A204.1 (cell line): ENCODE measurements at regions not wholly inside any gene's neighbourhood (a gene's known extent, or its start where the extent isn't known, plus 50 kb on each side); places are given as distances from the start of the nearest gene placed in this dataset.
"Not testable (repeated sequence)": the region's sequence is repeated elsewhere in the genome, so short reads cannot be mapped to it uniquely, and the experiment has no call there.

ENCODE experiments used
- FAIRE-seq: peaks from 2 replicates; lab custom pipeline; 2012; peaks lifted over from hg19 to GRCh38; lab: Jason Lieb, UNC

GRCh38 chr1:172929006-172929405, 121.7 kb downstream of the TNFSF18 start:
- no peak for FAIRE-seq

GRCh38 chr1:172930142-172930541, 120.6 kb downstream of the TNFSF18 start:
- FAIRE-seq = no peak

- no peak for FAIRE-seq
Observed at GRCh38 chr1:172931340-172931739, 119.4 kb downstream of the TNFSF18 start.

- no peak for FAIRE-seq
Observed at GRCh38 chr1:172931761-172932160, 119.0 kb downstream of the TNFSF18 start.

GRCh38 chr1:172932981-172933380, 117.8 kb downstream of the TNFSF18 start:
- FAIRE-seq = no peak

GRCh38 chr1:172934417-172934762, 116.4 kb downstream of the TNFSF18 start:
- no peak for FAIRE-seq

- no peak for FAIRE-seq
Observed at GRCh38 chr1:172935062-172935592, 115.6 kb downstream of the TNFSF18 start.

- no peak for FAIRE-seq
Observed at GRCh38 chr1:172936088-172936645, 114.6 kb downstream of the TNFSF18 start.

- FAIRE-seq = no peak
Observed at GRCh38 chr1:172938681-172939080, 112.1 kb downstream of the TNFSF18 start.

- no peak for FAIRE-seq
Observed at GRCh38 chr1:172939475-172939874, 111.3 kb downstream of the TNFSF18 start.

- no peak for FAIRE-seq
Observed at GRCh38 chr1:172940174-172940855, 110.4 kb downstream of the TNFSF18 start.

GRCh38 chr1:172941471-172941870, 109.3 kb downstream of the TNFSF18 start:
- no peak for FAIRE-seq

GRCh38 chr1:172941945-172942344, 108.8 kb downstream of the TNFSF18 start:
- no peak for FAIRE-seq

GRCh38 chr1:172943138-172943537, 107.6 kb downstream of the TNFSF18 start:
- FAIRE-seq = not testable (repeated sequence)

- FAIRE-seq = no peak
Observed at GRCh38 chr1:172944931-172945330, 105.8 kb downstream of the TNFSF18 start.

- FAIRE-seq = no peak
Observed at GRCh38 chr1:172946814-172947507, 103.8 kb downstream of the TNFSF18 start.

- FAIRE-seq = no peak
Observed at GRCh38 chr1:172948457-172948856, 102.3 kb downstream of the TNFSF18 start.

- no peak for FAIRE-seq
Observed at GRCh38 chr1:172949096-172949495, 101.6 kb downstream of the TNFSF18 start.

GRCh38 chr1:172950528-172950927, 100.2 kb downstream of the TNFSF18 start:
- no peak for FAIRE-seq

- FAIRE-seq = no peak
Observed at GRCh38 chr1:172951730-172952365, 98.9 kb downstream of the TNFSF18 start.

GRCh38 chr1:172952516-172952915, 98.2 kb downstream of the TNFSF18 start:
- FAIRE-seq = no peak

- FAIRE-seq = no peak
Observed at GRCh38 chr1:172954476-172955150, 96.1 kb downstream of the TNFSF18 start.
